GM06990 (cell line): ENCODE measurements at regions not wholly inside any gene's neighbourhood (a gene's known extent, or its start where the extent isn't known, plus 50 kb on each side); places are given as distances from the start of the nearest gene placed in this dataset.

Source experiments
- DNase-seq: peaks from one replicate; pipeline ENCODE4 v3.0.0-alpha.2; 2011; ENCODE audit not compliant: insufficient read length; ENCODE audit errors: extremely low read depth
- H3K27me3 ChIP-seq: replicated peaks from 2 replicates; pipeline ENCODE4 v1.6.0; 2011; ENCODE audit warnings: low read length; ENCODE audit not compliant: control insufficient read depth, insufficient read depth
- H3K36me3 ChIP-seq: 2 replicates; pipeline ENCODE4 v1.5.1; 2011; ENCODE audit warnings: low read length; ENCODE audit not compliant: control insufficient read depth, insufficient read depth
- H3K4me3 ChIP-seq: replicated peaks from 2 replicates; pipeline ENCODE4 v1.5.1; 2011; ENCODE audit warnings: low read depth, mild to moderate bottlenecking, control low read depth, low read length
- TF ChIP-seq, protein P1 (sequence below): IDR thresholded peaks from 2 replicates; pipeline ENCODE4 v1.5.1; 2011; ENCODE audit warnings: low read length, control low read depth, mild to moderate bottlenecking, inconsistent platforms; ENCODE audit not compliant: insufficient read depth, poor library complexity, severe bottlenecking

DNA sequence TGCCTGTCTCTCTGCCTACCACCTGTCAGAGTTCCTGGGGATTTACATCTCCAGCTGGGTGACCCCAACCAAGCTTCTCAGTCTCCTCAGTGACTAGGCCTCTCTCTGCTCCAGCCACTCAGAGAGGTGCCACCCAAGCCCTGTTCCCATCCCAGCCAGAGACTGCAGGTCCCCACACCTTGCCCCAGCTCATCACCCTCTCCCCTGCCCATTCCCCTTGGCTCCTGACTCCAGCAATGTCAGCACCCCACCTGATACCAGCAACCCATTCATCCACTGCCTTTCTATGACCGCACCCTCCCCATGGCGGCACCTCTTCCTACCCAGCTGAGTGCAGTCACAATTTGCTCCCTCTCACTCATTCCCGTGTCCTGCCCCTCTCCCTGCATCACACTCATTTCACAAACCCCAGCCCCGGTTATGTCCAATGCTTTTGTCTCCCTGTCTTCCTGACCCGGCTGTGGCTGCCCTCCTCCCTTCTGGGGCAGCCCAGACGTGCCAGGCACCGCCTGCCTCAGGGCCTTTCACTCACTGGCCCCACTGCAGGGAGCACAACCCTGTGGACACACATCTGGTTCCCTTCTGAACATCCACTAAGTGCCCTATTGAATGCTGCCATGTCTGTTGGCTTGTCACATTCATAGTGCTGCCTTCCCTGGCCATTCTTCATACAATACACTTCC is 494.8 kb upstream of the HS6ST1 start:
- no peak for DNase-seq
- H3K27me3 ChIP-seq = no peaks in the 10 kb centered on the region; the same call in 1 of the 2 replicates
- H3K4me3 ChIP-seq = no peak overlapping the region
- no peaks in the 10 kb centered on the region for H3K36me3 ChIP-seq
- TF ChIP-seq, protein P1, sequence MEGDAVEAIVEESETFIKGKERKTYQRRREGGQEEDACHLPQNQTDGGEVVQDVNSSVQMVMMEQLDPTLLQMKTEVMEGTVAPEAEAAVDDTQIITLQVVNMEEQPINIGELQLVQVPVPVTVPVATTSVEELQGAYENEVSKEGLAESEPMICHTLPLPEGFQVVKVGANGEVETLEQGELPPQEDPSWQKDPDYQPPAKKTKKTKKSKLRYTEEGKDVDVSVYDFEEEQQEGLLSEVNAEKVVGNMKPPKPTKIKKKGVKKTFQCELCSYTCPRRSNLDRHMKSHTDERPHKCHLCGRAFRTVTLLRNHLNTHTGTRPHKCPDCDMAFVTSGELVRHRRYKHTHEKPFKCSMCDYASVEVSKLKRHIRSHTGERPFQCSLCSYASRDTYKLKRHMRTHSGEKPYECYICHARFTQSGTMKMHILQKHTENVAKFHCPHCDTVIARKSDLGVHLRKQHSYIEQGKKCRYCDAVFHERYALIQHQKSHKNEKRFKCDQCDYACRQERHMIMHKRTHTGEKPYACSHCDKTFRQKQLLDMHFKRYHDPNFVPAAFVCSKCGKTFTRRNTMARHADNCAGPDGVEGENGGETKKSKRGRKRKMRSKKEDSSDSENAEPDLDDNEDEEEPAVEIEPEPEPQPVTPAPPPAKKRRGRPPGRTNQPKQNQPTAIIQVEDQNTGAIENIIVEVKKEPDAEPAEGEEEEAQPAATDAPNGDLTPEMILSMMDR = no peak

DNA sequence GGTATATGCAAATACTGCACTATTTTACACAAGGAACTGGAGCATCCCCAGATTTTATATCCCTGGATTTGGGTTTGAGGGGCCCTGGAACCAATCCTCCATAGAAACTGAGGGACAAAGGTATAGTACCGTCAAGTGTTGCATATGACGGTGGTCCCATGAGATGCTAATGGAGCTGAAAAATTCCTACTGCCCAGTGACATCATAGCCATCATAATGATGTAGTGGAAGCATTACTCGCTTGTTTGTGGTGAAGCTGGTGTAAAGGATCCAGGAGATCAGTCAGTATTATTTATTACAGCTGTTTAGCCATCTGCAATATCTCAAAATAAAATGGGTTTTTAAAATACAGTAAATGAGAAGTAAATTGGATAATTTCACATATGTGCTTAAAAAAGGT is 496.6 kb upstream of the HS6ST1 start:
- no peak for DNase-seq
- H3K36me3 ChIP-seq = no peaks in the 10 kb centered on the region
- H3K27me3 ChIP-seq = no peaks in the 10 kb centered on the region; the same call in 1 of the 2 replicates
- no peak overlapping the region for H3K4me3 ChIP-seq
- TF ChIP-seq, protein P1 = no peak

DNA sequence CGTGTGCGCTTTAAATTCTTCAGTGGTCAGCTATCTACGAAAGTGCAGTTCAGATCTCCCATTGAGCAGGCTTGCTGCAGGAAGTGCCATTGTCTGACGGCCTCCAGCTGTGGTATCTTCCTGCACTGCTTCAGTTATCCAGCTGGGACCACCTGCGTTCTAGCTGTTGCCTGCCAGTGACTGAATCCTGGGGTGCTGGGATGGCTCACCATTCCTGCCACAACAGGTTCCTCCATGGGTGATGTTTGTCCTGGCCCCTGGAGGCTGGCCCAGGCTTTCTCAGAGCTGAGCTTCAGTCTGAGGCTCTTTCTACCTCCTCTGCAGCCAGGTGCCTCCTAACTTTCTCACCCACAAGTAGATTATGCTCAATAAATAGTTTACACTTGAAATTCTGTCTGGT is 498.5 kb upstream of the HS6ST1 start:
- H3K27me3 ChIP-seq = no peaks in the 10 kb centered on the region; the same call in 1 of the 2 replicates
- H3K4me3 ChIP-seq = no peak overlapping the region
- no peak for DNase-seq
- TF ChIP-seq, protein P1 = no peak
- no peaks in the 10 kb centered on the region for H3K36me3 ChIP-seq

DNA sequence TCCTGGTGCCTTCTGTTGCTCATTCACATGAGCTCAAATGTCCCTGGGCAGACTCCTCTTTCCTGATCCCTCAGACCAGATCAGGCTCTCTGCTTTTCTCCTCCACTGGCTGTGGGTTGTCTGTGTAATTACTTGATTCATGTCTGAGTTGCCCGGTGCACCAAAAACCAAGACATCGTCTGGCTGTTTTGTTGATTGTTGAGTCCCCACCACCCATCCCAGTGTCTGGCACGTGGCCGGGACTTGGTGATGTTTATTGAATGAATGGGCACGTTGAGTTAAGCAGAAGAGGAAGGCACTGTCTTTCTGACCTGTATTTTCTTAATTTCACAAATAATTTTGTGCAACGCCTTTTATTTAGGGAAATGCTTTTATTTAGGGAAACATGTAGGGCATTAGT is 499.1 kb upstream of the HS6ST1 start:
- Histone ChIP-seq H3K4me3 (no peak overlapping the region), H3K36me3 (no peaks in the 10 kb centered on the region), H3K27me3 (peaks cover 2% of the 10 kb centered on the region)
- DNase-seq = no peak
- TF ChIP-seq, protein P1 = no peak

DNA sequence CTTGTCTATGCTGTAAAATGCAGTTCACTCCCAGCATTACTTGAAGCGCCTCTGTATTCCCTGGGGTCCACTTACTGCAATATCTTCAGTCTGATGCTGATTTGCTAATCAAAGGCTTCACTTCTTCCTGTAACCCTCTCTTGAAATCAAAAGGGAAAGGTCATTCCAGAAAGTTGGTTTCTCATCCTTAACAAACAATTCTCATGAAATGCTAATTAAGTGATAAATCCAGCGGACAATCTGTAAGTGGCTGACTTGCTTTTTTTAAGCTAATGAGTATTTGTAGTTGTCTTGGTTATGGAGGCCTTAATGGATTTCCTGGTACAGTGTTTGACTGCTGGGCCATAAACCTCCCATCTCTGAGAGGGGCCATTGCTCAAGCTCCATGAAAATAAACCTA is 499.6 kb upstream of the HS6ST1 start:
- Histone ChIP-seq H3K36me3 (no peaks in the 10 kb centered on the region), H3K4me3 (no peak overlapping the region), H3K27me3 (peaks cover 2% of the 10 kb centered on the region)
- TF ChIP-seq, protein P1 = no peak
- DNase-seq = no peak
